Eye (tissue), 1 donor: ENCODE measurements at regions not wholly inside any gene's neighbourhood (a gene's known extent, or its start where the extent isn't known, plus 50 kb on each side); places are given as distances from the start of the nearest gene placed in this dataset.
A peak's percentile ranks its signal among the peaks of the same experiment; 100 is the strongest.

ENCODE experiments used
- DNase-seq: peaks from one replicate; pipeline ENCODE4 v3.0.0-alpha.2; 2015

DNA sequence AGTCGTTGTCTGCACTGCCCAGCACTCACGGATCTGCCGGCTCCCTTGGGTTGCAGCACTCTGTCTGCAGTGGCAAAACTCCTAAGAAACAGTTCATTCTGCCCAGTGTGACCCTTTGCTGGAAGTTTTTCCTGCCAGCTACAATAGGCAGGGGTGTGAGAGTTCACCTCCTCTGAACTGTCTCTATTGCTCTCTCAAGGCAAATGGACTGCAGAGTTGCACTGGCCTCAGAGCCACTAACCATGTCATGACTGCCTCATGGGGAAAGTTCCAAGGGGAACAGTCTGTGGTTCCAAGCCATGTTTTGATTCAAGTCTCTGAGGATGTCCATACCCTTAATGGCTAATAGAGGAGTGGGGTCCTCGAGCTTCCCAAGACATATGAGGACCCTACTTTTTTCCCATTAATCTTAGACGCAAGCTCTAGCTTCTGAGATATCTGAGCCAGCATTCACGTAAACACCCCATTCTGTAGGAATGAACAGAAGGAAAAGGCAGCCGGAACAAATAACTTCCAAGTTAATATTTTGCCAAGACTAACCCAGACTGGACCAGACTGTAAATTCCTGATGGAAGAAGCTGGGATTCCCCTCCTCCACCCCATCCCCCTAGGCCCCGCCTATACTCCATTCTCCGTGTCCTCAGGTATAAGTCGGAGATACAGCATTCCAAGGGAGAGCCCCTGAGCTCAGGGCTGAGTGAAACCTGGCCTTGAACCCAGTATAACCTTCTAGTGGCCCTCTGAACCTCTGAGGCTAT lies 93.8 kb upstream of the AKT3 start:
- DNase-seq, result no peak

DNA sequence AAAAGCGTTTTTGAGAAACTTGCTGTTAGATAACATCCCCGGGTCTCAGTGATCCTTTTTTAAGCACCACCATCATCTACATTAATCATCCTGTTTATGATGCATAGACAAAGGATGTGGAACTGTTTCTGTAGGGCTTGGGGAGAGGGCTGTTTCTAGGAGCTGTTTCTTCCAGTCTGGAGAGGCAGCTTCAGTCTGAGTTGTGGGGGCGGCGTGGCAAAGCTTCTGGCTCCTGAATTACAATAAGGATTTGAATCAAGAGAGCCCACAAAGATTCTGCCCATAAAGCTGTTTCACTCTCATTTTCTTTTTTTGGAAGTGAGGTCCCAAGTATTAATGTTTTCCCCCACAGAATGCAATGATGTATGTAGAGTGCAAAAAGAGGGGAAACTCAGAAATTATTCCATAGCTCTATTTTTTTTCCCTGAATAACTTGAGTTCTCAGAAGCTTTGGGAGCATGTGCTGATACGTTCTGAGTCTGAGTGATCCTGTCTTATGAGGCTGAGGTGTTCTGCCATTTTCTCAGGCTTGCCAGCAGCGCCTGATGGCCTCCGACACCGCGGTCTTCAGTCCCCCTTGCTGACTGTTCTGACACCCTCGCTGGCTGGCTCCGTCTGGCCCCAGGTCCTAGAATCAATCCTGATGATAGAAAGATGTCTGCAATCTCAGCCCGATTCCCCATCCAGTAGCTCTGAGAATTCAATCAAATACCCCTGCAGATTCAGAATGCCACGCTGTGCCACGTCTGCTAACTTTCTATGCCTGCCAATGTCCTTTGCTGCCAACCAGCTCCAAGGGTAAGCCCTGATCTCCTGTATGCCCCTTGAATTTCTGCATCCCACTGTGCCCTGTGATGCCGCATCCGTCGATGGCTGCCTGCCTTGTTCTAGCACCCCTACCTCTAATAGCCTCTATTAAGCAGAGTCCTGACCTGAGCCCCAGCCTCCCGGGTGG lies 92.4 kb upstream of the AKT3 start:
- DNase-seq, result no peak

DNA sequence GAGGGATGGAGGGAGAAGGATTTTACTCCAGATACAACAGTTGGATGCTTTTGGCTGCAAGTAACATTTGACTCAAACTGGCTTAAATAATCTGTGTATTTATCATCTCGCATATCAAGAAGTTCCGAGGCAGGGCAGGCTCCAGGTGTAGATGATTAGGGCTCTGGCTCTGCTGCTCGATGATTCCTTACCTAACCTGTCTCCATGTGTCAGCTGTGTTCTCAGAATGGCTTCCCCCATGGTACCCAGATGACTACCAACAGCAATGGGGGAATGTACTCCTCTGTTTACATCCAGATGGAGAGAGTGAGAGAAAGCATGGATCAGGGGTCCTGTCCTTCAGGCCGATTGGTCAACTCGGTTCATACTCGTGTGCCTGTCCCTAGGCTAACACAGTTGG lies 90.4 kb upstream of the AKT3 start:
- no peak for DNase-seq

DNA sequence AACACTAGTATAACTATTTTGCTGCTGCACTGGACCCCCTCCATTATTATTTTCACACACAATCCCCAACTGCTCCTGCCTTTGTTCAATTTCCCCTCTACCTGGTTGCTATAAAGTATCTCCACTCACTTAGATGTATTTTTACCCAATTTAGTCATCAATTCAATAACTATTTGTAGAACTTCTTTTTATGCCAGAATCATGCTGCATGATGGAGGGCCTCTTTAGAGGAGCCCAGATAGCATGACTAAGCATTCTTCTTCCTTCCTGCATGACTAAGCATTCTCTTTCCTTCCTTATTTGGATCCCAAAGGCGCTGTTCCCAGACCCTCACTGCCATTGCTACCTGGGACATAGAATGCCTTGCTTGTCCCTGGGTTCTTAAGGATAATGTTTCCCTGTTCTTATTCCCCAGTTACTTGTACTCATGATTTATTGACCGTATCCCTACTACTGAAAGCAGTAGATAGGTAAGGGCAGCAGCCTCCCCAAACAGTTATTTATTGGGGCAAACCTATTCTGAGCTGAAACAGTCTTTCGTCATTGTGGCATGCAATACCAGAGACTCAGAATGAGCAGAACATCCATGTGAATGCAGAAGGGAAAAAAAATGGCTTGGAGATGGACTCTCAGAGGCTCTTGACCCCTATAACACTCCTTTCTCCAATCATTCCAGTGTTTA lies 89.3 kb upstream of the AKT3 start:
- DNase-seq, result no peak

DNA sequence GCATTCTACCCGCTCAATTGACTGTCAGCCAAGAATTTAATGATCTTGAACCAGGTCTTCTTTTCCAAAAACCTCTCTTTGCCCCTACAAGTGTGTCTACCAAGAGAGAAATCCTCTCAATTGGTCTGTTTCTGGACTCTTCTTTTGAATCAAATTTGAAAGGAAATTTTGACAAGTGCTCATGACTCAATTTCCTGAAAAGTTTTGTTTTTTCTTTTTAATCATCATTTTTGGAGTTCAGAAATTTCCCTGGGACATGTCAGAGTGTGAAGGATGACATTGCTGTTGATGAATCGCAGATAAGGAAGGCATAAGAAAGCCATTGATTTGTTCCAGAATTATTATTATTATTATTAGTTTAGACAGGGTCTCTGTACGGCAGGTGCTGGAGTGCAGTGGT lies 88.2 kb upstream of the AKT3 start:
- DNase-seq, result no peak

DNA sequence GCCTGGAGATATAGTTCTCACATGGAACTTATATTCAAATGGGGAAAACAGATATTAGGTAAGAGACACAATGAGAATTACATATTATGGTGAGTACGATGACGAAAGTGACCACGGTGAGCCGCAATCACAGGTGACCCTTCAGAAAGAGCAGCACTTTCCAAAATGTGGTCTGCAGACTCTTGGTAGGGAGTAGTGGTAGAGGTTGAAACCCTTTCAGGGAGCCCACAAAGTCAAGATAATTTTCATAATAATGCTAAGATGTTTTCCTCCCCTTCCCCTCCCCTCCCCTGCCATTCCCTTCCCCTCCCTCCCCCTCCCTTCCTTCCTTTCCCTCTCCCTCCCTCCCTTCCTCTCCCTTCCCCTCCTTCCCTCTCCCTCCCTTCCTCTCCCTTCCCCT lies 83.5 kb upstream of the AKT3 start:
- DNase-seq, result no peak

DNA sequence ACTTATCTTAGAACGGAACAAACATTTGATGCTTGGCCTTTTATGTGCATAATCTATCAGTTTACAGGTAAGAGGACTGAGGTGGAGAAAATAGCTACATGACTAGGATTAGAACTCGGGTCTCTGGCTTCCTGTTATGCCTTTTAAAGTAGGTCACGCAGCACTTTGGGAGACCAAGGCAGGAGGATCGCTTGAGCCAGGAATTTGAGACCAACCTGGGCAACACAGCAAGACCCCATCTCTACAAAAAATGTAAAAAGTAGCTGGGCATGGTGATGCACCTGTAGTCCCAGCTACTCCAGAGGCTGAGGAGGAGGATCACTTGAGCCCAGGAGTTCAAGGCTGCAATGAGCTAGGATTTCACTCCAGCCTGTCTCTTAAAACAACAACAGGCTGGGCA lies 81.9 kb upstream of the AKT3 start:
- no peak for DNase-seq

DNA sequence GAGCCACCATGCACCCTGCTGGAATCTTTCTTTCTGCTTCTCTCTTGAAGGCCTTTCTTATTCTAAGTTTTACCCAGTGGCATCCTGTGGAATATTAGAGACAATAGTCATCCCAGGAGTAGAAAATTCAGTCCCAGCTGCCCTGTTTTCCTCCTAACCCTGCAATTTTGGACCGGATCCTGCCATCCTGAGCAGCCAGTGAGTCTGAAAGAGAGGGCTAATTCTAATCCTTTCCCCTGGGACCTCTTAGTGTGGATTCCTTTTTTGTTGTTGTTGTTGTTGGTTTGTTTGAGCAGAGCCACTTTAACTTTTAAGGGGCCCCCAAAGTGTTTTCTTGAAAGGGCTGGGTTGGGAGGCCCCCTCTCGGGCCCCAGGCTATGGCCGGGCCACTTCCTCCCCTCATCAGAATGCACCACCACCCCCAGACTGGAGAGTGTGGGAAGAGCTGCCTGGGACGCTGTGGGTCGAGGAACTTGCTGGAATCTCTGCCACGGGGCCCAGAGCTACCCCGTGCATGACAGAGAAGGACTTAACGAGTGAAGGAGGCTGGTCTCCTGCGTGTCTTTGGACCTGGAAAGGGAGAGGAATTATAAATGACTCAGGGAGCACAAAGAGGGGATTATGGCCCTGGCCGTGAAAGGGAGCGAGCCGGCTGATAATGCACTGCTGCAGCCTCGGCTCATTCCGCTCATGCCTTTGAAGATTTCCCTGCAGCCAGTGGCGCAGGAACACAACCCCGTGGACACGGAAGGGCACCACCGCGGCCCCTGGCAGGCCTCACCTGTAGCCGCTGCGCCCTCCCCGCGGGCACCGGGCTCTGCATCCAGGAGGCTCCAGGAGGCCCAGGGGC lies 81.0 kb upstream of the AKT3 start:
- DNase-seq, result peak; percentile 67

DNA sequence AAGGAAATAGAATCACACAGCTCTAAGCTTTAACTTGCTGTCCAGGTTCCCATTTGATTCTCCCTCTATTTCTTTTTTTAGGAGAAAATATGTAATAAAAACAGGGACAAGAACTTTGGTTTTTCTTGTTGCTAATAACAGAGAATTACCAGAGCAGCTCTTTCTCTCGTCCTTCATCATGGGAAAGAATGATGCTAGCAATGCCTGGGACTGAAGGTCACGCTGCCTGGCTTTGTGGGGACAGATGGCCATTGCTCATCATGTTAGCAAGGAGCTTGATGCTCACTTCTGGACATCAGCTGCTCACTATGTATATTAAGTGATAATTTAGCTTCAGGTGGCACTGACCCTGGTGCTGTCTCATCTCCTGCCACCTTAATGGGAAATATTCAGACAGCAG lies 77.3 kb upstream of the AKT3 start:
- DNase-seq, result peak; percentile 51

DNA sequence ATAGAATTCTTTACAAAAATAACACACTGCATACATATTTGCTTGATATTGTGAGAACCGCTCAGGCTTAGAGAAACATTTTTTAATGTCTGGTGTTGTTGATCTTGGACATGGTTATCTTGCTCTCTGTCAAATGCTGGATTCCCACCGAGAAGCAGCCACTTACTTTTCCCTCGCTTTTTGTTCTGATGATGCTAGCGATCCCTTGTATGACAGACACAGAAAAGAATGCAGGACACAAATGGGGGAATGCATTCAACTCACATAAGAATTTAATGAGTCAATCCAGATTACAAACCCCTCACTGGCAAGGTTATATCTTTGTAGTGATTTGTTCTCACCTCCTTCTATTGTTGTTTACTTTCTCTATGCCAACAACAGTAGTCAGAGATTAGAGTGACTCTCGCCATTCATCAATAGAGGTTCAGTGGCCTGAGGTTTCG lies 76.8 kb upstream of the AKT3 start:
- peak; percentile 82 for DNase-seq

DNA sequence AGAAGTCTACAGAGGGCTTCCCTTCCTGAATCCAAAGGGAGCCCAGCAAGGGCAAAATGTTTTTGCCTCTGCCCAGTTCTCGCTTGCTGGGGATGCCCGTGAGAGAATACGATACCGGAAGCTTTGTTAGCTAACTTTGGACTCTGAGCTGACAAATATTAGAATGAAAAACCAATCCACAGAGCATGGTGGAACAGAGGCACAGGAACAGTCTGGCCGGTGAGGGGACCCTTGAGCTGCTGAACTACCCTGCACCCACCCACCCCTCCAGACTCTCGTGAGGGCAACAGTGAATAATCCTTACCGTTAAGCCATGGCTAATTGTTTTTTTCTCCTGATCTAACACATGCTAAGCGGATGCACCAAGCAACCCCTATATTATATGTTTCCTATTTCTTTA lies 76.3 kb upstream of the AKT3 start:
- DNase-seq, result no peak

DNA sequence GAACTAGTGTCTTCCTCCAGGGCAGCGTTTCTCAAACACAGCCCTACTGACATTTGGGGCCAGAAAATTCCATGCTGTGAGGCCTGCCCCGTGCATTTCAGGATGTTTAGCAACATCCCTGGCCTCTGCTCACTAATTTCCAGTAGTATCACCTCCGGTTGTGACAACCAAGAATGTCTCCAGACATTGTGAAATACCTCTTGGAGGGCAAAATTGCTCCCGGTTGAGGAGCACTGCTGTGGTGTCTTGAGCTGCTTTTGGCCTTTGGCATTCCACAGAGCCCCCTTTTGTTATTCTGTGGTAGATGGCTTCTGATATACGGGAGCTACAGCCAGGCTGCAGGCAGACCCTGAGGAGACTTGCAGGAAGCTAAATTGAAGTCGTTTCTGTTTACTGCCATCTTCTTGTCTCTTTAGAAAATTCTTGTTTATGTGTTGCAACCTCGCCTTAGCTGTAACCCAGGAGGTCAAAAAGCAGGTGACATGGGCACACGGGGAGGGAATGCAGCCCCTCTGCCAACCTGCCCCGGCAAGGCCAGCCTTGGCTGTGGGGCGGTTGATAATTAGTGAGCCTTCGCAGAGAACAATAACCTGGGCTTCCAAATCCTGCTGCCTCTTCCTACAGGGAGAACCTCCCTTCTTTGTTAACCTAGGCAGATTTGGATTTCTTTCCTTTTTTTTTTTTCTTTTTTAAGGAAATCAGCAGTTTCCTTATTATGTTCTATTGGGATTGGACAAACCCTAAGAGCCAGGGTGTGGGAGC lies 74.7 kb upstream of the AKT3 start:
- DNase-seq, result no peak

DNA sequence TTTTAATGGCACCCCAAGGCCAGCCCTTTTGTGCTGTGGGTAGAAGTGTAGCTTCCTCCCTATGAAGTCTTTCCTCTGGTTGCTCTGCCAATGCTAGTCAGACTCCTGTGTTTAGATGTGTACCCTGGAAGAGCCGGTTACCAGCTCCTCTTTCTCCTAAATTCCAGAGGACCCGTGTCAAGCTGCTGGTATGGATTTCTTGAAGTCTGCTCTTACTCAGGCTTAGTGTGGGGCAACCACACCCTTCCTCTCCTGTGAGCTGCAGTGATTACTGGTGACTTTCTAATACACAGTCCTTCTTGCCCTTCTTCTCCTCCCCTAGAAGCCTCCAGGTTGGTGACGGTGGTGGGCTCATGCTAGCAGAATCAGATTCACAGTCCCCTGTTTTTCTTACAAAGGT lies 74.1 kb upstream of the AKT3 start:
- no peak for DNase-seq

DNA sequence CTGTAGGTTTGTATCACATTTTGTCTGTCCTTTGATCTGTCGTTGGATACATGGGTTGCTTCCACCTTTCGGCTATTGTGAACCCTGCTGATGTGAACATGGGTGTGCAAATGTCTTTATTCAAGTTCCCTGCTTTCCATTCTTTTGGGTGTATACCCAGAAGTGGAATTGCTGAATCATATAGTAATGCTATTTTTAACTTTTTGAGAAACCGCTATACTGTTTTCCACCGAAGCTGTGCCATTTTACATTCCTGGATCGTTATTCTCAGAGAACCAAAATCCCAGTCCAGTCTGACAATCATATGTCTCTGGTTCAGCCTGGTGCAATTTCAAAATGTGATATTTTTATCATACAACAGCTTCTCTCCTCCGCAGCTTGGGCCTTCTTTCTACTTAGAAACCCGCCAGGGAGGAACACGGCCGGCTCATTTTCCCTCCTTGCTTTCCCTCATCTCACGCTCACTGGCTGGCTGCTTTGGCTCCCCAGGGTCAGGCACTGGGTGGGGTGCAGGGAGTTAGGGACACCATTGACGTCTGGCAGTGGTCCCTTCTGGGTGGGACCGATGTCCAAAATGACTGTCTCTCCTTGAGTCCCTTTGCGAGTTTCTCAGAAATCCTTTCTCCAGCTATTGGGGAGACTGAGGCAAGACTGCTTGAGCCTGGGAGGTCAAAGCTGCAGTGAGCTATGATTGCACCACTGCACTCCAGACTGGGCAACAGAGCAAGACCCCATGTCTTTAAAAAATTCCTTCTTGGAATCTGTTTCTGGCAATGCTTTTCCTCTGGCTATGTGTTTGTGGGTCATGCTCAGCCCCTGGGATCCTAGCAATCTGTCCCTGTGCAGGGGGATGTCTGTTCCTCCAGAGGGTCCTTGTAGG lies 73.5 kb upstream of the AKT3 start:
- no peak for DNase-seq

DNA sequence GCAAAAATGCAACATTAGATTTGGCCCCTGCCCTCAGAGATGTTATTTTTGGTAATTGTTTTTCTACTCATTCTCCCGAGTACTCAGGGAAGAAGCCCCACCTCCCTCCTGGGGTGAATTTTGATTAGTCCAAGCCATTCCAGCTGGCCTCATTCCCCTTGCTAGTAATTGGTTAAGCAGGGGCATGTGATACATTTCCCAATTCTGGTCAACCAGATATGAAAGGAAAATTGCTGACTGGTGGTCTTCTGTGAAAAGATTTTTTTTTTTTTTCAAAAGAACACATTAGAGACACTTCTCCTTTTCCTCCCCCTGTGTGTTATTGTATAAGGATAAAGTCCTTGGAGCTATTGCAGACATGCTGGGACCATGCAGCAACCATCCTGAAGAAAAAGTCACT lies 71.1 kb upstream of the AKT3 start:
- DNase-seq, result peak; percentile 42

DNA sequence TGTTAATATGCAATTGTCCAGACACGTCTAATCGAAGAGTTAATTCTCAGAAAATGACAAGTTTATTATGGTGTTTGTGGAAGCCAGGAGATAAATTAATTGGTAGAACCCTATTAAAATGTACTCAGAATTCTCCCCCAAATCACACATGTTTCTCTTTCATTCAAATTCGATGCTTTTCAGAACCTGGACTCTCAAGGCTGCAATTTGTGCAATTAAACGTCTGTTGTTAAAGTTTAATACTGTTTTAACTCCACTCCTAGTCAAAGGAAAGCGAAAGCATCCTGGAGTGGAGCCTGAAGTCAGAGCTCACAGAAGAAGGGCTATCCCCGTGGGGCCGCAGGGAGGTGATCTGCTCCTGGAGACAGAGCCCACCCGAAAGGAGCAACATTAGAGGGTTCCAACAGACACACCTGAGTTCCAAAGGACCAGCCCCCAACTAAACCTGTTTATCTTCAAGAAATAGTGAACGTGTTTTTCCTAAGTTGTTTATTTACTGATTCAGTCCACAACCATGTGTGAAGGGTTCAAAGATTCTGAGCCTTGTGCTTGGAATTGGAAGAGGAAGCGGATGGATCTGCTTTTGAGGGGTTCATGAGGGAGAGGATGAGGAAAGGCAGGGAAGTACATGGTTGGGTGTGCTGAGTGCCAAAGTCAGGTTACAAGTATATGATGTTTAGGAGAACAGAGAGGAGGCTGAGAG lies 68.0 kb upstream of the AKT3 start:
- DNase-seq, result peak; percentile 30

DNA sequence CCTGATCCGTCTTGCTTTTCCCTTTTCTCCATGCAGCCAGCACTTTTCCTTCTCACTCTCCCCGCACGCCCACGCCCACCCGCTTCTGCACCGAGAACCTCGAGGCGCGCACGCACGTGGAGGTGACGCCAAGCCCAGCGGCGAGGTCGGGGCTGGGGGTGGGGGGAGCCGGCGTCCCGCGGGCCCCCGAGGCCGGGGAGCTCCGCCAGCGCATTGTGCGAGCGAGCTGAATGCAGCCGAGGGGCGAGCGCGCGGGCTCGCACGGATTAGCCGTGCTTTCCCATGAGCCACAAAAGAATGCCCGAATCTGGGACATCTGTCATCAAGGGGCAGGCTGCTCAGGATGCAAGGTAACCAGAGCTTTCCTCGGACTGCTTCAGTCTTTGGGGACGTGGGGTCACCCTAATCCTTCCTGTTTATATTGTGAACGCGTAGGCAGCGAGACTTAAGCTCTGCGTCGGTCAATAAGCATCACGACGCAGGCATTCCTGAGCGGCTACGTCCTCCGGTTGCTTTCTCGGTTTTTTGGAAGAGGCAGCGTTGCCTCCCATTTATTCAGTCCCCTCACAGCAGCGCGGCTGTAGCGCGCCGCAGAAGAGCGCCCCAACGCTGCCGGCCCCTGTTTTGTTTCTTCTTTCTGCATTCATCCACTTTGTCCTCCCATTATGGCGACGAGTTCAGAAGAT lies 67.3 kb upstream of the AKT3 start:
- peak; percentile 90 for DNase-seq

DNA sequence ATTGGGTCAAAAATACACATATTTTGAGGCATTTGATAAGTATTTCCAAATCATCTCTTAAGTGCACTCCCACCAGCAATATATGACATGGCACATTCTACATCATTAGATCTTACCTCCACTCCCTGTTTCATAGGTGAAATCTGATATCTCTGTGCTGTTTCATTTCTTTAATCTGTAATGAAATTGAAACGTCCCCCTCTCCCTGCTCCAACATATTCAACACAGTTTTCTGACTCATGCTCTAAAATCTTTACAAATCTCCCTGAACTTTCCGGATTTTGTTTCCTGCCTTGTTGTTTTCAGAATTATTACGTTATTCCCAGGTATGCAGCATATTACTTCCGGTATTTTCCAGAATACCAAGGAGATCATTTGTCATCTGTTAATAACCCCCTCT lies 66.1 kb upstream of the AKT3 start:
- no peak for DNase-seq

DNA sequence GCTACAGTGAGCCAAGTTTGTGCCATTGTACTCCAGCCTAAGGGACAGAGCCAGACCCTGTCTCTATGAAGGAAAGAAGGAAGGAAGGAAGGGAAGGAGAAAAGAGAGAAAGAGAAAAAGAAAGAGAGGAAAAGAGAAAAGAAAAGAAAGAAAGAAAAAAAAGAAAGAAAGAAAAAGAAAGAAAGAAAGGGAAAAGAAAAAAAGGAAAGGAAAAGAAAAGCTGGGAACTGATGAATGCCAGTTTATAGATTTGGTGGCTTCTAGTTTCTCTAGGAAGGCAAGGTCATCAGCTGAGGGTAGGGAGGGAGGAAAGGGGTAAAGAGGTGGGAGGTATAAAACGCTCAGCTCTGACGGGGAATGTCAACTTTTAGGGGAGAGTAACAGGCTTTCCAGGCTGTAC lies 62.3 kb upstream of the AKT3 start:
- DNase-seq, result no peak
